Stimulated activated CD4-positive, alpha-beta T cell treated with anti-CD3 and anti-CD28 coated beads, Interleukin-1b, Interleukin-23, amount 100 ng/mL, for 4 hours (primary cell): ENCODE measurements at regions not wholly inside any gene's neighbourhood (a gene's known extent, or its start where the extent isn't known, plus 50 kb on each side); places are given as distances from the start of the nearest gene placed in this dataset.
"Not testable (repeated sequence)": the region's sequence is repeated elsewhere in the genome, so short reads cannot be mapped to it uniquely, and the experiment has no call there.

Experiments
- DNase-seq, 2 donors: peaks; one replicate each; pipeline ENCODE4 v3.0.0-alpha.2; 2020; ENCODE audit warnings: low read depth in 2 of 2

DNA sequence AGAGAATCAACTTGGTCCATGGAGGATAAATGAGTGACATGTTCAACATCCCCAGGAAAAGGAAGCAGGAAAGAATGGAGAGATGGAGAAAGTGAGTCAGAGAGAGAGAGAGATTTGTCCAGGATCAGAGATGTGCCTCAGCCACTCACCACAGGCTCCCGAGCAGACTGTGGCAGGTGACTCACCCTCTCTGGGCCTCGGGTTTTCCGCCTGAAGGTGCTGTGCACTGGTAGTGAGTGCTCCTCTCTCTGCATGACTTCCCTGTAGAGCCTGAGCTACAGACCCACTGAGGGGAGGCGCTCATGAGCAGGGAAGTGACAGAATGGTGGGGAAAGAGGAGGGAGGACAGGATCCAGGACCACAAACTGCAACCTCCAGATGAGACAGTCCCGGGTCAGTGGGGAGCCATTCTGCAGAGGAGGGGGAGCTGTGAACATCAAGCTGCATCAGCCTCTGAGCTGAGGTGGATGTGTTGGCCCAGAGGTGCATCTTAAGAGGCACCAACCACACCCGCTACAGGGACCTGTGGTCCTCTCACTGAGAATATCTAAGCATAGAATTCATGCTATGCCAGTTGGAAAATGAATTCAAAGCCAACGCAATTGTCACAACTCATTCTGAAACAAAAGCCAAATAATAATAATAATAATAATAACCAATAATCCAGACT, 433.4 kb downstream of the BRD1 start:
- no peak for DNase-seq

DNA sequence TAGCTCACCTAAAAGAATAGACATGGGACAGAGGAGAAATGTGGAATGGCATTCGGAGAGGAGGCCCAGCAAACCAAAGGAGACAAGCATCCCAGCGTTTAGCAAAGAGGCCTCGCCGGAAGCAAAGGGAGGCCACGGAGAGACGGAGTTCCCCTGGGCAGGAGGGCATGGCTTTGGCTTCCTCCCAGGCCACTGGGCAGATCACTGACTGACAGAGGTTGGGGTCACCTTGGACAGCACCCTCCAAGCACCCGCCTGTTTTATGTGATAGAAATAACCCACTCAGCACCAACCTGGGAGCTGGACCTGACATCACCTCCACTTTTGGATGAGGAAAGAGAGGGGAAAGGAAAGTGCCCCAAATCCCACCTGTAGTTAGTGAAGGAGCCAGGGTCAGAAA, 434.1 kb downstream of the BRD1 start:
- DNase-seq, result no peak

DNA sequence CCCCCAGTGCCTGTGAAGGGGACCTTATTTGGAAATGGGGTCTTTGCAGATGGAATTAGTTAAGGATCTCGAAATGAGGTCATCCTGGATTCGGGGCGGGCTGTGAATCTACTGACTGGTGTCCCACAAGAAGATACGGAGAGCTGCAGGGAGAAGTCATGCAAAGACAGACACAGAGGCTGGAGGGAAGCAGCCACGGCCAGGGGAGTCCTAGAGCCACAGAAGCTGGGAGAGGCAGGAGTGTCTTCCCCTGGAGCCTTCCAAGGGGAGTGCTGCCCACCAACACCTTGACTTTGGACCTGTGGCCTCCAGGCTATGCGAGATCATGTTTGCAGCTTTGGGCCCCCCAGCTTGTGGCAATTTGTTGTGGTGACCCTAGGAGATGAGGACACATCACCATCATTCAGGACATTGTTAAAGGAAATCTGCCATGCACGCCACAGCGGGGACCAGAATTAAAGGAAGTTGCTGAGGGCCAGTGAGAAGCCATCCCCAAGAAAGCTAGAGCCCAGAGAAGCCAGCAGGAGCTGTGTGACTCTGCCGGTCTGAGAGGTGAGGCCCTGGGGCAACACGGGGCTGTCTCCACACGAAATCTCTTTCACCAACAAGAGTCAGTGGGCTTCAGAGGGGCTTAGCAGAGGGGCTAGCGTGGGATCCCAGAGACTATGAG, 434.7 kb downstream of the BRD1 start:
- DNase-seq, result no peak

DNA sequence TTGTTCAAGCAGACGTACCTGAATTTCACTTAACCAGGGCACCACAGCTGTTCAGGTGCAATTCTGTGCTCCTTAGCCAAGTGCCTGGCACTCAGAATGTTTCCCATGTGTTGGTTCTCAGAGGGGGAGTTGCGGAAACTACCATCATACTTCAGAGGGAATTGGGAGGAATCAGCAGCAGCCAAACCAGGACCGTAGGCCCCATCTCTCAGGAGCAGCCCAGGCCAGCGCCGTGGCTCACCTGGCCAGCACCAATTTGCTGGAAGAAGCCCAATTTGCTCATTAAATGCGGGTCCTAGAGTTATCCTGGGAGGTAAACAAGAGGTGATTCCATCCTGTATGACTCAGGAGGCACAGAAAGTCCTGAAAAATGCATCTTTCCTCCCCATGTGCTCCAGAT, 435.4 kb downstream of the BRD1 start:
- DNase-seq, result no peak

DNA sequence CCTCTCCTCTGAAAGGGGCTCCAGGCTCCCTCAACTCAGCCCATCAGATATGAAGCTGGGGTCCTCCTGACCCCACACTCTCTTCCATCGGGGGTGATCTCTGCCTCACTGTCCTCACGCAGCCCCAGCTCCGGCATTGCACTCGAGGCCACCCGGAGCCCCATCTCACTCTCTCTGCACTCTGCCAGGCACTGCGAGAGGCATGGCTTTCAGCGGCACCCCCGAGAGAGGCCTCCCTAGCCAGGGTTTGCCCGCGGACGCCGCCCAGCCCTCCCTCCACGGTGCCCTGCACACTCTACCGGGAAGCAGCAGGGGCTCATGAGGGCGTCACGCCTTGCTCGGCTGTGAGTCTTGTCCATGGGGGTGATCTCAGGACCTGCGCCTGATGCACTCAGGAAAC, 436.2 kb downstream of the BRD1 start:
- no peak for DNase-seq

DNA sequence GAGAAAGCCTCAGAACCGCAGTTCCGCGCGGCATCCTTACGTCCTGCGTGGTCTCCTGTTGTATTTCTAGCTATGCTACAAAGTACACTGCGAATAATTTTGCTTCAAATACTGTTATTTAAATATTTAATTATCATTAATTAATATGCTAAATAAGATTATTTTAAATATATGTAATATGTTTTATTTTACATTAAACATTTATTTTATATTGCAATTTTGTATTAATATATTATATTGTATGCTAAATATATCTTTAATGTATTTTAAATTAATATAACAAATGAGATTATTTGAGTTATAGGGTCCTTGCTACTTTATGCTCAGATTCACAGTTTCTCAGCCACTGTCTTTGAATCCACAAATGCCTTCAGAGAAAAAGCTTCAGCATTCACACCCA, 436.7 kb downstream of the BRD1 start:
- no peak for DNase-seq

DNA sequence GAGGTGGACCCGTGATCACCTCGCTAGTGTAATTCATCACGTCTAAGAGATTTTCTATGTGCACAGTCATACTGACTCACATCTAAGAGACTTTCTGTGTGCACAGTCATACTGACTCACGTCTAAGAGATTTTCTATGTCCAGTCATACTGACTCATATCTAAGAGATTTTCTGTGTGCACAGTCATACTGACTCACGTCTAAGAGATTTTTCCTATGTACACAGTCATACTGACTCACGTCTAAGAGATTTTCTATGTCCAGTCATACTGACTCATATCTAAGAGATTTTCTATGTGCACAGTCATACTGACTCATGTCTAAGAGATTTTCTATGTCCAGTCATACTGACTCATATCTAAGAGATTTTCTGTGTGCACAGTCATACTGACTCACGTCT, 443.8 kb downstream of the BRD1 start:
- DNase-seq, result not testable (repeated sequence)

DNA sequence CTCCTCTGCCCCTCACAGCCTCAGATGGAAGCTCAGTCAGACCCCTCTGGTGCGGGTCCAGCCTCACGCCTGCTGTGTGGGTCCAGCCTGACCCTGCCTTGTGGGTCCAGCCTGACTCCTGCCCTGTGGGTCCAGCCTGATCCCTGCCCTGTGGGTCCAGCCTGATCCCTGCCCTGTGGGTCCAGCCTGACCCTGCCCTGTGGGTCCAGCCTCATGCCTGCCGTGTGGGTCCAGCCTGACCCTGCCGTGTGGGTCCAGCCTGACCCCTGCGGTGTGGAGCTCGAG, 445.3 kb downstream of the BRD1 start:
- no peak for DNase-seq

DNA sequence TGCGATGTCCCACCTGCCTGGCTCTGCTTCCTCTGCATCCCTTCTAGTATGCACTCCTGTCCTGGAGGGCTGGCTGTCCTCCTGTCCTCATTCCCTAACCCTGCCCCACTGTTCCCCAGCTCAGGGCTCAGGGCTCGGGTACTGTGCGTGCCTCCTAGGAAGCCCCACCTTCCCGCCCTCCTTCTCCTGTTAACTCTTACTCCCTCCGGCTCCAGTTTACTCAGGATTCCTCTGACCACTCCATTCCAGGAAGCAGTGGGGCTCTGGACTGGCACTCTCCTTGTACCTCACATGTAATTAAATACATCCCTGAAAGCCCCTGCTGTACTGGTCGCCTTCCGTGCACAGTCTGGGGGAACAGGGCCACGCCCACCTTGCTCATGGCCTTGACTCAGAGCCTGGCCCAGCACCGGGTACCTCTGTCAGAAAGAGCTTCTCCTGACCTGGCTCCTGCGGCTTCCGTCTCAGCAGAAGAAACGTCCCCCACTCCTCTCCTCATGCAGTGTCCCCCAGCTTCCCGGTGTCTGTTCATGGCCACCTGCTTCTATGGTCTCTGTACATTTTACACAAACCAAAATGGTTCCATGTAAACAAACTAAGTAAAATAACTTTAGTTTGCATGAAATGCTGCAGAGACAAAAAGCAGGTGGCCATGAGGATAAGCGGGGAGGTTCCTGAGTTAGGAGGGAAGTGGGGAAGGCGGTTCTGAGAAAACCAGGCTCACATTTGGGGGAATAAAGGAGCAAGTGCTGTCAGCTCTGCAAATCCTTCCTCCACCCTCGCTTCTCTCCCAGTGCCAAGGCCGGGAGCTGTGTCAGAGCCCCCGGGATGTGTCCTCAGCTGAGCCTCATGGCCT, 445.9 kb downstream of the BRD1 start:
- DNase-seq, result no peak

DNA sequence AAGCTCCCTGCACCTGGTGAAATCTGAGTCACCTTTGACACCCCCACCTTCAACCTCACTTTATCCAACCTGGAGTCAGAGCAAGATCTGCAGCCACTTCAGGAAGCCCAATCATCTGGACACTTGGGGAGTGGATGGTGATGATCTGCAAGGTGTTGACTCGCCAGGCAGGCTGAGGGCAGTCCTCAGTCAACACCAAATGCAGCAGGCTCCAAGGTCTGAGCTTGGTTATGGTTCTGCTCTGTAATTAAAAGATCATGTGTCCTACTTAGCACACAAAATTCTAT, 446.9 kb downstream of the BRD1 start:
- DNase-seq, result no peak

DNA sequence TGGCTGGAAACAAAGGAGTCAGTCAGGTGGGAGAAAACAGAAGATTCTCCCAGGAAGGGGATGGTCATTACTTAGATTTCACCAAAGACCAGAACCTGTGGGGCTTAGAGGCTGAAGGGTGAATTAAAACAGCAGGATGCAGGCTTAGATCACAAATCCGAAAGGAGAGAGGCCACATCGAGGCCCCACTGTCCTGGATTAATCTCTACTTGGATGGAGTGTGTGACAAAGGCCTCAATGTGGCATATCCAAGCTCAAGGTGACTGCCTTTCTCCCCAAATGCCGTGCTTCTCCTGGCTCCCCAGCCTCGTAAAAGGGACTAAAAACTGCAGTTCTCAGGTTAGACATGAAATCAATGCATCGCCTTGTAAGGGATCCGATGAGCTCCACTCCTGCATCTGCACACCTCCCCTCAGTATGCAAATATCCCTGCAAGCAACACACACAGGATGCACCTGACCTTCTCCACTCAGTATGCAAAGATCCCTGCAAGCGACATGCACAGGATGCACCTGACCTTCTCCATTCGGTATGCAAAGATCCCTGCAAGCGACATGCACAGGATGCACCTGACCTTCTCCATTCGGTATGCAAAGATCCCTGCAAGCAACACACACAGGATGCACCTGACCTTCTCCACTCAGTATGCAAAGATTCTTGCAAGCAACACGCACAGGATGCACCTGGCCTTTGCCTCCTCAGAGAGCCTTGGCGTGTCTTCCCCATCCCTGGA, 447.4 kb downstream of the BRD1 start:
- DNase-seq, result no peak

DNA sequence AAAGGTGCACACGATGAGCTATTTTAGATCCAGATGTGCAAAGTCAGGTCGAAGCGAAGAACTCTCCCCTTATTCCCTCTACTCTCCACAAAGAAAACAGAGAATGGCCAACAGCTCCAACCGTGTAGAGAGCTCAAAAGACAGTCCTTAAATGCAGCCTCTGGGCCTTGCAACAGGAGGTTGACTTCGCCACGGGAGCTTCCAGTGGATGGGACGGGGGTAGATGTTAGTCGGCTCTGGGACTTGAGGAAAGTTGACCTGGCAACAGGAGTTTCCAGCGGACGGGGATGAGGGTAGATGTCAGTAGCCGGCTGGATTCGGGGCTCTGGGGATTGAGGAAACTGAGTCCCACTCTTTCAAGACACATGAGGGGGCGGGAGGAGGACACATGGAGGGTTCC, 450.4 kb downstream of the BRD1 start:
- DNase-seq, result no peak

DNA sequence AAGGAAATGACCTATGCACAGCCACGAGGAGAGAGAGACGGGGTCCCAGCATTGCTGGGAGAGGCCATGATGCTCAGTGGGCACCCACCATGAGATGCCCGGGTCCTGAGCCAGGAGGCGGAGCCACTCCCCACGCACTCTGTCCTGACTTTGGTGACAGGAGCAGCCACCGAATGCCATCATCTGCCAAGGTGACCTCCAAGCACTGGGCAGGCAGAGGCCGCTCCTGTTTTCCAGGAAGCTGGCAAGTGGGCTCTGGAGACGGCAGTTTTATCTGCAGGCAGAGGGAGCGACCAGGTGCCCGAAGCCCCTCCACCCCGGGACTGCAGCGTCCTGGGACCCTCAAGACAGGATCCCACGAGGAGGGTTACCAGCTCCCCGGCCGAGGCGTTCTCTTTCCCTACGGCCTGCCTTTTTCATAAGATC, 453.9 kb downstream of the BRD1 start:
- DNase-seq, result no peak

DNA sequence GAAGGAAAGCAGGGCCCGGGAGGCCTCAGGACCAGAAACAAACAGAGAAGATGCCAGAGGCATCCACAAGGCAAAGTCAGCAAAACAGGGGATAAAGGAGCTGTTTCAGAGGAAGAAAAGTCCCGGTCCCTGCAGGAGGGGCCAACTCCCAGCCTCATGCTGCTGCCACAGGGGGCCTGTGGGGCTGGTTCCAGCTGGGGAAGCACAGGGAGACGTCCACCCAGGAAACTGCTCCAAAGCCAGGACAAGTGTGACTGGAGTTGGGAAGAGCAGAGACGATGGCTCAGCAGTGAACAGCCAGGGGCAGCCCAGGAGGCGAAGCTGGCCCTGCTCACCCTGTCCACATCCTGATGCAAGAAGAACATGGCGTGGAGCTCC, 454.4 kb downstream of the BRD1 start:
- DNase-seq, result no peak

DNA sequence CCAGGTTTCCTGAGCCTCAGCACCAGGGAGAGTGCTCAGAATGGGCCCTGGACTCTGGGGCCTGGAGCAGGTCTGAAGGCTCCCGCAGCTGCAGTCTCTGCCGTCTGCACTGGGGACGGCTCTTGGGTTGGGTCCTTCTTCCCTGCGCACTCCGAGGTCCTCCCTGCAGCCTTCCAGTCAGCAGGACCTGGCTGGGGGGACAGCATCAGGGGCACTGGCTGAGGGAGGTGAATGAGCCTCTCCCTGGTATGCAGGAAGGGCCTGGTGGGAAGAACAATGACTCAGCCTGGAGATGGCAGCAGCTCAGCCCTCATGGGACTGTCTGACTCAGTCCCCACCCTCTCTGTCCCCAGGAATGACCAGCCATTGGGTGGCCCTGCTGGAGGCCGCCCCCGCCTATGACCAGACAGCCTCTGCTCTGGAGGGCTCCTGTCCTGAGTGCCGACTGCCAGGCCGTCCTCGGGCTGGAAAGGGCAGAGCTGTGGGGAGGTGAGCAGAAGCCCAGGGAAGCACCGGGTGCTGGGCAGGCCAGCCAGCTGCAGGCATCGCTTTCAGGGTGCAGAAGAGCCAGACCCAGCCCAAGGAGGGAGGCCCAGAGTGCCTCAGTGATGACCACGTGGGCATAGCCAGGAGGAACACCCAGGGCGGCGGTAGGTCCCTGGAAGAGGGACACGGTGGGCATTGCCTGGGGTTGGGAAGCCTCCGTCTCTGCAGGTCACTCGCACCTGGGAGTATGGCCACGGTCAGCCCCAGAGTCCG, 455.0 kb downstream of the BRD1 start:
- no peak for DNase-seq

DNA sequence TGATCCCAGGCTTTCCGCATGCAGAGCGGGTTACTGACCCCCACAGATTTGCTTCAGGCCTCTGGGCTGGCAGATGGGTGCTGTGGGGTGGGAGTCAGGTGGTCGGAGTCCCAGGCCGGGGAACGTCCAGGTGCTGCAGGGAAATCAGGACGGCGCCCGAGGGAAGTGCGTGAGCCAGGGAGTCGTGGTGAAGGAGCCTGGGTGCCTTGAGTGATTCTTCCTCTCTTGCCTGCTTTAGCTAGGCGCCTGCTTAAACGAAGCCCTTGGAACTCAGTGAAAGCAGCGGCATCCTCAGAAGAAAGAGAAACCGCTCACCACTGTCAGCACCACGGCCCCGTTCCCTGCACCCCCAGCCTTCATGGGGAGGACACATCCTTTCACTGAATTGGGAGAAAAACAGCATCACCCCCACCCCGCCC, 455.6 kb downstream of the BRD1 start:
- DNase-seq, result no peak

DNA sequence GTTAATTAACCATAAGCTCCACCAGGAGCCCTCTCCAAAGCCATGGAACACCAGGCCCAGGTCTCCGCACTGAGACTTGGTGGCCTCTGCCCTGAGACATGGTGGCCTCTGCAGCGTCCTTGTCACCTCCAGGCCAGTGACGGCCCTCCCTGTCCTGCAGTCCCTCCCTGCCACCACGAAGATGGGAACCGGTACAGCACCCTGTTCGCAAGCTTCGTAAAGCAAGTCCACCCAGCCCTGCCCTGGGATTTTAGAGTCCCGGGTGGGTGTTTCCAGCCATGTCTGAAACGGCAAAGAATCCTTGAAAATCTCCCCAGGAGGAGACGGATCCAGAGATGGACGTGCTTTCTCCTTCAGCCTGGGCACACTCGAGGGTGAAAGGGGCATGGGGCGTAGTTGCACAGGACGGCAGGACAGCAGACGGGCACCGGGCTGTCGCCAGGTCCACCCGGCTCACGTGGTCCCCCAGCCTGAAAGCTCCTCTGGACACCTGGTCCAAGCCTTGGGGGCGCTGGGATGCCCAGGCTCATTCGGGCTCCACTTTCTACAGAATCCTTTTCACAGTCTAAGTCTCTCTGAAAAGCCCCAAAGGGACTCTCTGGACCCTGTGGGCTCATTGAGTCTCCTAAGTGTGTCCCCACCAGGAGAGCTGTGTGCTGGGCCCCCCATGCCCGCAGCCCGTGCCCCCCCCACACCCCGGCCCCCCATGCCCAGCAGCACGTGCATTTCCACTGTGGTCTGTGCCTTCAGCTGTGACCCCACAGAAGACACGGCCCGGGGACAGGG, 456.2 kb downstream of the BRD1 start:
- no peak for DNase-seq

DNA sequence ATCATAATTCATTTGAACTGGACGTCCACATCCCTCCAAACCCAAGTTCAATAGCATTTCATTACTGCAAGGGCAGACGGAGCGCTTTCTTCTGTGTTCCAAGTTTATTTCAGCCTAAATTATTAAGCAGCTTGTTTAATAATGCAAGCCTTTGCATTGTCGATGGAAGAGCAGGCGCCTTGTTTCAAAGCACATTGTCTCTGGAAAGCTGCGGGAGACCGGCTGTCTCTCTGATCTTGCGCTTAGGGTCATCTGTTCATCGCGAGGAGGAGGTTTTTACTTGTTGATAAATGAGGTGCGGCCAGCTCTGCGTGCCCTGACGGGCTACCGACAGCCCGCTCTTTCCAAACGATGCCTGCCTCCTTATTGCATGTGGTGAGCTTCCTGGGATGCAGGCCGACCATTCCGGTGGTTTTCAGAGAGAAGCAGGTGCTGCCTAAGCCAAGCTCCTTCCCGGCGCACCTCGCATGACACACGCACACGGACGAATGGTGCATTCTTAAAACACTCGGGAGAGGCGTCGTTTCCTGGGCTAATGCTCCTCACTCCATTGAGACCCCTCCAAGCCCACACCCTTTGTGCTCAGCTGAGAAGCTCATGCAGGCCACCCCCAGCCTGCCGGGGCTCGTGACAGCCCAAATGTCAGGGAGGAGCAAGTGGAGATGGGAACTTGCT, 456.9 kb downstream of the BRD1 start:
- DNase-seq, result no peak

DNA sequence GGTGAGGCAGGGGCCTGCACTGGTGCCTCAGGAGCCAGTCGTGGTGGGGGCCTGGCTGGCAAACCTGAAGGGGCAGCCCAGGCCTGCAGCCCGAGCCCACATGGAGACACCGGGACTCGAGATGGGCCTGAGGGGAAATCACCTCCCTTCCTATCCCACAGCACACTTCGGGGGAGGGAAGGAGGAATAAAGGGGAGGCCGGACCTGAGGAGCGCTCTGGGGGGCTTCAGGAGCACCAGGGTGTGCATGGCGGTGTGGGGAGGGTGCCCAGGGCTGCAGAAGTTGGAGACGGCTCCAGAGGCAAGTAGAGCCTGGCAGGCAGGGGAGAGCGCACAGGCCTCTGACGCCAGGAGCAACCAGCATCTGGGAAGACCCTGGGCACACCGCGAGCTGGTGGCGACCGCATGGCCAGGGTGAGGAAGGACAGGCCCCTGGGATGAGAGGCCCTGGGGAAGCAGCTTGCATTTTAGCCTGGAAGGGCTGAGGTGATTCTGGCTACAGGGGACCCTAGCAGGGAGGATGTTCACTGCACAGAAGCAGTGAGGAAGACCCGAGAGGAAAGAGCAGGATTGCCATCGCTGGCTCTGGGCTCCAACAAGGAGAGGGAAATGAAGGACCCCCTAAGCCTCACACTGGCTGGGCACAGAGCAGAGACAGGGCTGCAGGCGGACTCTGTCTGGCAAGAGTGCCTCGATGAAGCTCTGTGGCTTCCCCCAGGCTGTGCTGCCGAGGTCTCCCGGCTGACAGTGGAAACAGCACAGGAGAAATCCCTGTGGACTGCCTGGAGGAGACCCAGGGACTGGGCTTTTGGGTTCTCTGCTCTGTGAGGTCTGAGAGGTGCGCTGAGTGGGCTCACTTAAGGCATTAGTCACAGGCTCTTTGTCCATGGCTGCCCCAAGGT, 457.7 kb downstream of the BRD1 start:
- DNase-seq, result no peak
